ENCODE measurements at regions not wholly inside any gene's neighbourhood (a gene's known extent, or its start where the extent isn't known, plus 50 kb on each side); places are given as distances from the start of the nearest gene placed in this dataset.

- Histone ChIP-seq H3K4me3 (no peak overlapping the region), H3K36me3 (no peaks in the 10 kb centered on the region), H3K9me3 (ENCODE audit: low read depth) (no peaks in the 10 kb centered on the region), H3K4me1 (ENCODE audit: low read depth) (no peaks in the 10 kb centered on the region), H3K27me3 (peaks cover 1% of the 10 kb centered on the region), H3K27ac (no peak overlapping the region)
- DNase-seq (ENCODE audit: low read depth in 1 of 2, low spot score in 1 of 2) = no peak
- no peak for TF ChIP-seq CTCF (IDR thresholded peaks at IDR 0.05; ENCODE audit: low read depth, low read length)
These were observed 69.8 kb downstream of the MRPL36 start for GRCh38 chr5:1729641-1730486.

- no peak for DNase-seq (ENCODE audit: low read depth in 1 of 2, low spot score in 1 of 2)
- Histone ChIP-seq H3K36me3 (no peaks in the 10 kb centered on the region), H3K4me3 (no peak overlapping the region), H3K27me3 (peaks cover 5% of the 10 kb centered on the region), H3K9me3 (ENCODE audit: low read depth) (no peaks in the 10 kb centered on the region), H3K4me1 (ENCODE audit: low read depth) (no peaks in the 10 kb centered on the region), H3K27ac (no peak overlapping the region)
- TF ChIP-seq CTCF (IDR thresholded peaks at IDR 0.05; ENCODE audit: low read depth, low read length) = no peak
These were observed 70.8 kb downstream of the MRPL36 start for GRCh38 chr5:1728846-1729245.

- no peaks in the 10 kb centered on the region for H3K9me3 ChIP-seq (ENCODE audit: low read depth)
- TF ChIP-seq CTCF (IDR thresholded peaks at IDR 0.05; ENCODE audit: low read depth, low read length) = no peak
- H3K4me1 ChIP-seq (ENCODE audit: low read depth) = no peaks in the 10 kb centered on the region
- H3K27ac ChIP-seq = no peak overlapping the region
- no peak for DNase-seq (ENCODE audit: low read depth in 1 of 2, low spot score in 1 of 2)
- peaks cover 5% of the 10 kb centered on the region for H3K27me3 ChIP-seq
- no peaks in the 10 kb centered on the region for H3K36me3 ChIP-seq
- H3K4me3 ChIP-seq = no peak overlapping the region
These were observed 72.1 kb downstream of the MRPL36 start for GRCh38 chr5:1727571-1727970.

- no peaks in the 10 kb centered on the region for H3K36me3 ChIP-seq
- H3K27me3 ChIP-seq = peaks cover 5% of the 10 kb centered on the region
- TF ChIP-seq CTCF (IDR thresholded peaks at IDR 0.05; ENCODE audit: low read depth, low read length) = no peak
- no peak overlapping the region for H3K4me3 ChIP-seq
- DNase-seq (ENCODE audit: low read depth in 1 of 2, low spot score in 1 of 2) = no peak
- no peaks in the 10 kb centered on the region for H3K4me1 ChIP-seq (ENCODE audit: low read depth)
- no peaks in the 10 kb centered on the region for H3K9me3 ChIP-seq (ENCODE audit: low read depth)
- H3K27ac ChIP-seq = no peak overlapping the region
These were observed 72.7 kb downstream of the MRPL36 start for GRCh38 chr5:1726956-1727355.

GRCh38 chr5:1726469-1726865 is 73.2 kb downstream of the MRPL36 start:
- no peak overlapping the region for H3K27ac ChIP-seq
- H3K27me3 ChIP-seq = peaks cover 5% of the 10 kb centered on the region
- H3K4me1 ChIP-seq (ENCODE audit: low read depth) = no peaks in the 10 kb centered on the region
- H3K9me3 ChIP-seq (ENCODE audit: low read depth) = no peaks in the 10 kb centered on the region
- DNase-seq (ENCODE audit: low read depth in 1 of 2, low spot score in 1 of 2) = no peak
- no peaks in the 10 kb centered on the region for H3K36me3 ChIP-seq
- no peak overlapping the region for H3K4me3 ChIP-seq
- no peak for TF ChIP-seq CTCF (IDR thresholded peaks at IDR 0.05; ENCODE audit: low read depth, low read length)

Measured in cardiac muscle cell (in vitro differentiated cells and primary cell).